H1 (cell line): ENCODE measurements at regions not wholly inside any gene's neighbourhood (a gene's known extent, or its start where the extent isn't known, plus 50 kb on each side); places are given as distances from the start of the nearest gene placed in this dataset.

Experiments used
- CTCF ChIP-seq, 3 experiments: IDR thresholded peaks; 1 replicate in 2 of 3; 2 replicates in 1 of 3; pipeline versions ENCODE4 v1.5.1 to v1.6.1; 2011; ENCODE audit warnings: low read length in 3 of 3, mild to moderate bottlenecking in 3 of 3, inconsistent platforms in 2 of 3, low read depth in 1 of 3, moderate library complexity in 1 of 3; ENCODE audit not compliant: insufficient read depth in 1 of 3; ENCODE audit errors: control extremely low read depth in 1 of 3
- GABPA ChIP-seq: IDR thresholded peaks from 2 replicates; pipeline ENCODE4 v1.6.1; 2011; ENCODE audit warnings: mild to moderate bottlenecking, low read length, moderate library complexity, borderline replicate concordance; ENCODE audit not compliant: insufficient read depth
- HDAC6 ChIP-seq: IDR thresholded peaks from one replicate; pipeline ENCODE4 v1.7.1; 2012; ENCODE audit warnings: low read depth, mild to moderate bottlenecking, inconsistent platforms, low read length, moderate library complexity
- KDM1A ChIP-seq: fragments of 200-600, 300-600 bp; sonication (generic); IDR thresholded peaks from 2 replicates; pipeline ENCODE4 v1.7.1; 2016; ENCODE audit warnings: mild to moderate bottlenecking, low read length, borderline replicate concordance
- MAFK ChIP-seq: IDR thresholded peaks from 2 replicates; pipeline ENCODE4 v1.6.1; 2012; ENCODE audit warnings: low read depth, mild to moderate bottlenecking, improper control_type of control experiment, low read length
- POU5F1 ChIP-seq: IDR thresholded peaks from 2 replicates; pipeline ENCODE4 v1.6.1; 2011; ENCODE audit warnings: low read depth, mild to moderate bottlenecking, low read length, moderate library complexity
- RAD21 ChIP-seq, 2 experiments: IDR thresholded peaks in 1 of 2; conservative IDR thresholded peaks in 1 of 2; 2 replicates each; pipeline ENCODE4 v1.6.1; 2011; ENCODE audit warnings: low read depth in 2 of 2, low read length in 2 of 2, improper control_type of control experiment in 1 of 2, inconsistent platforms in 1 of 2, mild to moderate bottlenecking in 1 of 2, moderate library complexity in 1 of 2
- SIN3A ChIP-seq, 2 experiments: IDR thresholded peaks in 1 of 2; conservative IDR thresholded peaks in 1 of 2; 2 replicates each; pipeline ENCODE4 v1.6.1; 2011 to 2012; ENCODE audit warnings: low read length in 2 of 2, improper control_type of control experiment in 1 of 2, low read depth in 1 of 2, mild to moderate bottlenecking in 1 of 2
- TBP ChIP-seq: IDR thresholded peaks from 2 replicates; pipeline ENCODE4 v1.6.1; 2011; ENCODE audit warnings: low read depth, low read length, improper control_type of control experiment
- YY1 ChIP-seq: IDR thresholded peaks from 2 replicates; pipeline ENCODE4 v1.6.1; 2011; ENCODE audit warnings: low read depth, mild to moderate bottlenecking, low read length

DNA sequence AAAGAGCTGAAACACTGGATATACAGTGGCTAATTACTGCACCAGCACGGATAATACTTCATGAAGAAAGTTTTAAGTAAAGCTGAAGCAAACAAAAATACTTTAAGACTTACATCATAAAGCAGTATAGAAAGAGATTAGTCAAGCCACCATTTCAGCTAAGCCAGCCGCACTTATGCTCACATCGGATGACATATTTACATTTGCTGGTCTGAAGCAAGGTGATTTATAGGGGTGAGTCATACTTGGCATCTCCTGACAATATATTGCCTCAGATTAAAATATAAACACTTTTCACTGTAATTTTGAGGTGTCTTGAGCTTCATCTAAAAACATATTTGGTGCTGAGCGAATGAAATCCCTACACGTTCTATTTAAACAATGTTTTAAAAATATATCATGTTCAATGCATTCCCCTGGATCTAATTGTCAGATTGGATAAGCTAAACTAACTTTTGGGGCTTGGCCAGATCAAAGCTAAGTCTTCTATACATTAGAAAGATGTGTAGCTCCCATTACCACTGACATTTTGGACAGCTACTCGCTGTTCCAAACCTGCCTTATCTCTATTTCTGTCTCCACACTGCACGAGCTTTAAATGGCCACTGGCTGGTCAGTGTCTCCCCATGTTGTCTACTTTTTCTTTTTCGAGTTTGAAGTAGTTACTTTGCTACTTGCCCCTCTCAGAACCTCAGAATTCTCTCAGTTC lies 103.2 kb downstream of the VCX2 start:
- TF ChIP-seq GABPA (no peak), CTCF (IDR thresholded peaks at IDR 0.05; ENCODE audit: control extremely low read depth in 1 of 3, insufficient read depth in 1 of 3, low read depth in 1 of 3, low read length in 3 of 3) (no peak), HDAC6 (no peak), YY1 (no peak), SIN3A (conservative IDR thresholded peaks at IDR 0.05 in 1 of 2, IDR thresholded peaks at IDR 0.05 in 1 of 2; ENCODE audit: low read depth in 1 of 2, low read length in 2 of 2) (no peak), KDM1A (no peak), POU5F1 (no peak), TBP (no peak), RAD21 (IDR thresholded peaks at IDR 0.05 in 1 of 2, conservative IDR thresholded peaks at IDR 0.05 in 1 of 2; ENCODE audit: low read depth in 2 of 2, low read length in 2 of 2) (no peak), MAFK (no peak)
